Sigmoid colon (tissue), 4 donors: ENCODE measurements at regions not wholly inside any gene's neighbourhood (a gene's known extent, or its start where the extent isn't known, plus 50 kb on each side); places are given as distances from the start of the nearest gene placed in this dataset.

Experiments used
- EP300 ChIP-seq, 4 donors: sonication (generic); formaldehyde crosslinking; IDR thresholded peaks; one replicate each; pipeline ENCODE4 v1.6.1; 2017; ENCODE audit warnings: antibody characterized with exemption in 4 of 4
- POLR2A ChIP-seq, 2 donors: fragments of 450-650 bp; IDR thresholded peaks; one replicate each; pipeline ENCODE4 v1.6.1; 2016; ENCODE audit warnings: antibody characterized with exemption in 2 of 2, mild to moderate bottlenecking in 2 of 2, moderate library complexity in 2 of 2
- POLR2AphosphoS5 ChIP-seq, 4 donors: sonication (generic); formaldehyde crosslinking; IDR thresholded peaks; one replicate each; pipeline ENCODE4 v1.6.1; 2017; ENCODE audit warnings: antibody characterized with exemption in 4 of 4
- TF ChIP-seq, protein P1 (sequence below), 4 experiments: fragments of 450-650 bp in 3 of 4; fragments of 200-600 bp in 1 of 4; IDR thresholded peaks; one replicate each; pipeline ENCODE4 v1.5.1; 2016 to 2019; ENCODE audit warnings: antibody characterized with exemption in 4 of 4, mild to moderate bottlenecking in 3 of 4, moderate library complexity in 2 of 4

DNA sequence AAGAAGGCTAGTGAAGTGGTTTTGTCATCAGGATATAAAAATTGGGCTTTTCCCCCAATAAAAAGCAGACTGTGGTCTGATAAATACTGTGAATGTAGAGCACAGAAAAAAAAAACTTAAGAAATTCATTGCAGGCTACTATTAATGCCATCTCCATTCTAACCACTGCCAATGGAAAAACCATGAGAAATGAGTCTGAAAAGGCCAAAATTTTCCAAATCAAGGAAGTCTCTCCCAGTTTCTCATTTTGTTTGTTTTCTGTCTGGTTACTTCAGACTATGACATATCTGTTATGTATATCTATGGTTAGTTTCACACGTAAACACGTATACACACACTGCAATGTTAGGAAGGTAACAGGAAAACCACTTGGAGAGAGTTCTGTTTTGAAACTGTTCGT is 193.6 kb upstream of the TSC22D1 start:
- TF ChIP-seq POLR2A (IDR thresholded peaks at IDR 0.05) (no peak), EP300 (IDR thresholded peaks at IDR 0.05) (no peak), POLR2AphosphoS5 (IDR thresholded peaks at IDR 0.05) (no peak)
- TF ChIP-seq, protein P1, sequence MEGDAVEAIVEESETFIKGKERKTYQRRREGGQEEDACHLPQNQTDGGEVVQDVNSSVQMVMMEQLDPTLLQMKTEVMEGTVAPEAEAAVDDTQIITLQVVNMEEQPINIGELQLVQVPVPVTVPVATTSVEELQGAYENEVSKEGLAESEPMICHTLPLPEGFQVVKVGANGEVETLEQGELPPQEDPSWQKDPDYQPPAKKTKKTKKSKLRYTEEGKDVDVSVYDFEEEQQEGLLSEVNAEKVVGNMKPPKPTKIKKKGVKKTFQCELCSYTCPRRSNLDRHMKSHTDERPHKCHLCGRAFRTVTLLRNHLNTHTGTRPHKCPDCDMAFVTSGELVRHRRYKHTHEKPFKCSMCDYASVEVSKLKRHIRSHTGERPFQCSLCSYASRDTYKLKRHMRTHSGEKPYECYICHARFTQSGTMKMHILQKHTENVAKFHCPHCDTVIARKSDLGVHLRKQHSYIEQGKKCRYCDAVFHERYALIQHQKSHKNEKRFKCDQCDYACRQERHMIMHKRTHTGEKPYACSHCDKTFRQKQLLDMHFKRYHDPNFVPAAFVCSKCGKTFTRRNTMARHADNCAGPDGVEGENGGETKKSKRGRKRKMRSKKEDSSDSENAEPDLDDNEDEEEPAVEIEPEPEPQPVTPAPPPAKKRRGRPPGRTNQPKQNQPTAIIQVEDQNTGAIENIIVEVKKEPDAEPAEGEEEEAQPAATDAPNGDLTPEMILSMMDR (IDR thresholded peaks at IDR 0.05), result no peak
